ENCODE measurements at regions not wholly inside any gene's neighbourhood (a gene's known extent, or its start where the extent isn't known, plus 50 kb on each side); places are given as distances from the start of the nearest gene placed in this dataset.

DNA sequence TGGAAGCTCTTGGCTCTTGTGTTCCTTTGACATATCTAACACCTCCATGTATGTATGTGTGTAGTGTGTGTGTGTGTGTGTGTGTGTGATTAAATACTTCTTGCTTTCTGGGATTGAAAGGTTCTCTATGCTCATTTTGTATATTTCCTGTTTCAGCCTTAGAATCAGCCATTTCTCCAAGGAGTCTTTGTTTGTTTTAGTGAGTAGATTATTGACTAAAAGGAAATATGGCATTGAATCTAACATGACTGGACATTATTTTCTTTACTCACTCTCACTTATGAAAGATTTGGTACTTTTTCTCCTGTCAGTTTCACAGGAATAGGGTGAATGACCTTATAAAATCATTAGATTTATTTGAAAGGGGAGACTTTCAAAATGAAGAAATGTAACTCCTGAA is 413.8 kb upstream of the SLC14A2 start:
- TF ChIP-seq, protein P1, sequence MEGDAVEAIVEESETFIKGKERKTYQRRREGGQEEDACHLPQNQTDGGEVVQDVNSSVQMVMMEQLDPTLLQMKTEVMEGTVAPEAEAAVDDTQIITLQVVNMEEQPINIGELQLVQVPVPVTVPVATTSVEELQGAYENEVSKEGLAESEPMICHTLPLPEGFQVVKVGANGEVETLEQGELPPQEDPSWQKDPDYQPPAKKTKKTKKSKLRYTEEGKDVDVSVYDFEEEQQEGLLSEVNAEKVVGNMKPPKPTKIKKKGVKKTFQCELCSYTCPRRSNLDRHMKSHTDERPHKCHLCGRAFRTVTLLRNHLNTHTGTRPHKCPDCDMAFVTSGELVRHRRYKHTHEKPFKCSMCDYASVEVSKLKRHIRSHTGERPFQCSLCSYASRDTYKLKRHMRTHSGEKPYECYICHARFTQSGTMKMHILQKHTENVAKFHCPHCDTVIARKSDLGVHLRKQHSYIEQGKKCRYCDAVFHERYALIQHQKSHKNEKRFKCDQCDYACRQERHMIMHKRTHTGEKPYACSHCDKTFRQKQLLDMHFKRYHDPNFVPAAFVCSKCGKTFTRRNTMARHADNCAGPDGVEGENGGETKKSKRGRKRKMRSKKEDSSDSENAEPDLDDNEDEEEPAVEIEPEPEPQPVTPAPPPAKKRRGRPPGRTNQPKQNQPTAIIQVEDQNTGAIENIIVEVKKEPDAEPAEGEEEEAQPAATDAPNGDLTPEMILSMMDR (conservative IDR thresholded peaks at IDR 0.05; ENCODE audit: low read depth, low read length): no peak
- H3K4me2 ChIP-seq: no peak overlapping the region
- H3K36me3 ChIP-seq (ENCODE audit: insufficient read depth): no peaks in the 10 kb centered on the region
- H3K4me3 ChIP-seq (IDR thresholded peaks at IDR 0.05; ENCODE audit: insufficient read depth, low read depth, low read length): no peak overlapping the region
- no peaks in the 10 kb centered on the region for H3K79me2 ChIP-seq (ENCODE audit: insufficient read depth, low read depth)
- H3K27me3 ChIP-seq (ENCODE audit: insufficient read depth, low read depth): no peaks in the 10 kb centered on the region
- H3K9ac ChIP-seq: no peak overlapping the region
- no peaks in the 10 kb centered on the region for H3K4me1 ChIP-seq (ENCODE audit: low read depth, poor library complexity, severe bottlenecking)
- H2AFZ ChIP-seq (ENCODE audit: low read depth): no peak overlapping the region
- H4K20me1 ChIP-seq (ENCODE audit: insufficient read depth): no peaks in the 10 kb centered on the region
- H3K27ac ChIP-seq: no peak overlapping the region

DNA sequence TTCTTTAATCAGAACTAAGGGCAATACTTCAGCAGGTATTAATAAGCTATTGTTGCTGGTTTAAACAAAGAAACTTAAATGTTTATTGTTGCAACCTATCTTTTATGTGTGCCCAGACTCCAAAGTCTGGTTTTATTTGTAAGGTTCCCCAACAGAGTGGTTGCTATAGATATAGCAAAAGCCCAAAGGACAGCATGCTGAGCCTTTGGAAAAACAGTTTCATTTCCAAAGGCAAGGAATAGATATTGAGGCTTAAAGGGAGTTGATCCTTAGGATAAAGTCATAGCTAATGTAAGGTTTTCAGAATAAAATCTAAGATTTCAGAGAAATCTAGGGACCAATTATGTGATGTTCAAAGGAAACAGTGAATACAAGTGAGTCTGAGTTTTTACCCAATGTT is 413.2 kb upstream of the SLC14A2 start:
- no peak overlapping the region for H2AFZ ChIP-seq (ENCODE audit: low read depth)
- H3K4me3 ChIP-seq (IDR thresholded peaks at IDR 0.05; ENCODE audit: insufficient read depth, low read depth, low read length): no peak overlapping the region
- H3K79me2 ChIP-seq (ENCODE audit: insufficient read depth, low read depth): no peaks in the 10 kb centered on the region
- H3K27ac ChIP-seq: no peak overlapping the region
- no peaks in the 10 kb centered on the region for H4K20me1 ChIP-seq (ENCODE audit: insufficient read depth)
- H3K4me2 ChIP-seq: no peak overlapping the region
- no peak overlapping the region for H3K9ac ChIP-seq
- no peaks in the 10 kb centered on the region for H3K36me3 ChIP-seq (ENCODE audit: insufficient read depth)
- no peaks in the 10 kb centered on the region for H3K27me3 ChIP-seq (ENCODE audit: insufficient read depth, low read depth)
- no peaks in the 10 kb centered on the region for H3K4me1 ChIP-seq (ENCODE audit: low read depth, poor library complexity, severe bottlenecking)
- TF ChIP-seq, protein P1 (conservative IDR thresholded peaks at IDR 0.05; ENCODE audit: low read depth, low read length): no peak

DNA sequence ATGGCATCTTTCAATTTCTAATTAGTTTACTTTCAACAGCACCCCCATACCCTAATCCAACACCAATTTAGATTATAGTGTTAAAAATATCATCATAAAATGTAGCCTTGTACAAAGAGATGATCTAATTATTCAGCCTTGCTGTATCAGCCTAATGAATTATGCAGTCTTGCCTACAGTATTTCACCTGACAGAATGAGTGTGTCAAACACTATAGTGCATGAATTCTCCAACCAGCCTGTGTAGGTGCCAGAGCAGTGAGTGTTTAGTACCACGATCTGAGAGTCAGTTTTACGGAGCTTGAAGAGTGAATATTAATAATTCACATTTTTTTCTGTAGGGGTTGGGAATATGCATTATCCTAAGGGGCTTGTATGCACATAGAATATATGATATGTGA is 411.6 kb upstream of the SLC14A2 start:
- Histone ChIP-seq H3K36me3 (ENCODE audit: insufficient read depth) (no peaks in the 10 kb centered on the region), H3K9ac (no peak overlapping the region), H3K4me3 (IDR thresholded peaks at IDR 0.05; ENCODE audit: insufficient read depth, low read depth, low read length) (no peak overlapping the region), H3K79me2 (ENCODE audit: insufficient read depth, low read depth) (no peaks in the 10 kb centered on the region), H3K4me2 (no peak overlapping the region), H3K4me1 (ENCODE audit: low read depth, poor library complexity, severe bottlenecking) (no peaks in the 10 kb centered on the region), H4K20me1 (ENCODE audit: insufficient read depth) (no peaks in the 10 kb centered on the region), H3K27me3 (ENCODE audit: insufficient read depth, low read depth) (no peaks in the 10 kb centered on the region), H2AFZ (ENCODE audit: low read depth) (no peak overlapping the region), H3K27ac (no peak overlapping the region)
- TF ChIP-seq, protein P1 (conservative IDR thresholded peaks at IDR 0.05; ENCODE audit: low read depth, low read length): no peak

DNA sequence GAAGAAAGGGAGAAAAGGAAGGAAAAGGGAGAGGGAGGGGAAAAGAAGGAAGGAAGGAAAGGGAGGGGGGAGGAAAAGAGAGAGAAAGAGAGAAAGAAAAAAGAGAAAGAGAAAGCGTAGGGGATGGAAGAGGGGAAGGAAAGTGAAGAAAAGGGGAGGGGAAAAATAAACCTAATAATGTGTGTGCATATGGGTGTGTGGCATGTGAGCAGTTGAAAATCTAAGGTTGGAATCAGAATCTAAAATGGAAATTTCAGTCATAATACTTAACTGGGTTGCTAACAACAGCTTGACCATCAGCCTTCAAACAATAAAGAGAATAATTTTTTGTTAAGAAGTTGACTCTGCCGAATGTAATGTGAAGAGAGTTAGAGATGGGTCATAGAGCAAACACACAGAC is 407.9 kb upstream of the SLC14A2 start:
- Histone ChIP-seq H4K20me1 (ENCODE audit: insufficient read depth) (no peaks in the 10 kb centered on the region), H3K4me3 (IDR thresholded peaks at IDR 0.05; ENCODE audit: insufficient read depth, low read depth, low read length) (no peak overlapping the region), H2AFZ (ENCODE audit: low read depth) (no peak overlapping the region), H3K9ac (no peak overlapping the region), H3K36me3 (ENCODE audit: insufficient read depth) (no peaks in the 10 kb centered on the region), H3K4me2 (no peak overlapping the region), H3K4me1 (ENCODE audit: low read depth, poor library complexity, severe bottlenecking) (no peaks in the 10 kb centered on the region), H3K27me3 (ENCODE audit: insufficient read depth, low read depth) (no peaks in the 10 kb centered on the region), H3K27ac (no peak overlapping the region), H3K79me2 (ENCODE audit: insufficient read depth, low read depth) (no peaks in the 10 kb centered on the region)
- TF ChIP-seq, protein P1 (conservative IDR thresholded peaks at IDR 0.05; ENCODE audit: low read depth, low read length): no peak

DNA sequence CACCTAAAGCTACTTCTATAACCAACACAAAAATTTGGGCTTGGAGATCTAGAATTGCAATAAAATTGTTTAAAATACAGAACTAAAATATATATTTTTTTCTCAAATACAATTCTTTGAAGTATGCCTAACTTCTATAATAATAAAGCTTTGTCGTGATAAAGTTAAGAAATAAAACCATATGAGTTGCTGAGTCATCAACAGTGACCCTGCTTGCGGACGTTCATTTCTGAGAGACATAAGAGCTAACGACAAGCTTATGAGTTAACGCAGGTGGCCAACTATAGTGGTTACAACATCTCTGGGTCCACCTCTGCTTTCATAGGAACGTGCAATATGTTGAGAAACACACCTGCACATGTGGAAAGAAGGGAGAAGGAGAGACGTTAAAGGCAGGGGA is 407.1 kb upstream of the SLC14A2 start:
- Histone ChIP-seq H3K9ac (no peak overlapping the region), H3K27me3 (ENCODE audit: insufficient read depth, low read depth) (no peaks in the 10 kb centered on the region), H4K20me1 (ENCODE audit: insufficient read depth) (no peaks in the 10 kb centered on the region), H3K4me3 (IDR thresholded peaks at IDR 0.05; ENCODE audit: insufficient read depth, low read depth, low read length) (no peak overlapping the region), H3K79me2 (ENCODE audit: insufficient read depth, low read depth) (no peaks in the 10 kb centered on the region), H3K27ac (no peak overlapping the region), H3K4me1 (ENCODE audit: low read depth, poor library complexity, severe bottlenecking) (no peaks in the 10 kb centered on the region), H3K4me2 (no peak overlapping the region), H2AFZ (ENCODE audit: low read depth) (no peak overlapping the region), H3K36me3 (ENCODE audit: insufficient read depth) (no peaks in the 10 kb centered on the region)
- TF ChIP-seq, protein P1 (conservative IDR thresholded peaks at IDR 0.05; ENCODE audit: low read depth, low read length): no peak

All from KMS-11 (cell line).